ENCODE measurements at regions not wholly inside any gene's neighbourhood (a gene's known extent, or its start where the extent isn't known, plus 50 kb on each side); places are given as distances from the start of the nearest gene placed in this dataset.

- TF ChIP-seq ZNF114 (CRISPR knock-in tag; IDR thresholded peaks at IDR 0.05) (no peak), CTCF (conservative IDR thresholded peaks at IDR 0.05; ENCODE audit: low read depth in 2 of 2) (no peak), NANOG (IDR thresholded peaks at IDR 0.05; ENCODE audit: borderline replicate concordance) (no peak), EZH2phosphoT487 (IDR thresholded peaks at IDR 0.05; ENCODE audit: unreplicated experiment) (no peak), POLR2AphosphoS5 (IDR thresholded peaks at IDR 0.05; ENCODE audit: low read depth) (no peak), REST (IDR thresholded peaks at IDR 0.05; ENCODE audit: unreplicated experiment) (no peak), EZH2 (IDR thresholded peaks at IDR 0.05; ENCODE audit: low read depth, unreplicated experiment) (no peak), ZNF331 (CRISPR knock-in tag; IDR thresholded peaks at IDR 0.05; ENCODE audit: low read depth) (no peak), CREB1 (CRISPR knock-in tag; IDR thresholded peaks at IDR 0.05; ENCODE audit: low read depth) (no peak)
Observed at GRCh38 chr4:156228676-156229075, 275.0 kb upstream of the CTSO start.

All from GM23338 (cell line).